ENCODE measurements at regions not wholly inside any gene's neighbourhood (a gene's known extent, or its start where the extent isn't known, plus 50 kb on each side); places are given as distances from the start of the nearest gene placed in this dataset.

DNA sequence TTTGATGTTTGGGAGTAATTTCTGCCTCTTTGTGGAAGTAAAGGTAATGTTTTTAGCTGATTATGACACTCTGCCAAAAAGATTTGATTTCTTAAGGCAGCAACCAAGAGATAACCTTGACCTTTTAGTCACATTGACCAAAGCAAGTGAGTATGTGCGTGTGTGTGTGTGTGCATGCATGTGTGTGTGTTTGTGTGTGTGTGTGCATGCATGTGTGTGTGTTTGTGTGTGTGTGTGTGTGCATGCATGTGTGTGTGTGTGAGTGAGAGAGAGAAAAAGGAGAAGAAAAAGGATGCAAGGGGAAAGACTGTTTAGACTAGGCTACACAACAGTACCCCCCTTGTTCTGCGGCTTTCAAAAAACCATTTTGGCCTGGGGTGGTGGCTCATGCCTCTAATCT is 88.1 kb upstream of the NPVF start:
- TF ChIP-seq, protein P1, sequence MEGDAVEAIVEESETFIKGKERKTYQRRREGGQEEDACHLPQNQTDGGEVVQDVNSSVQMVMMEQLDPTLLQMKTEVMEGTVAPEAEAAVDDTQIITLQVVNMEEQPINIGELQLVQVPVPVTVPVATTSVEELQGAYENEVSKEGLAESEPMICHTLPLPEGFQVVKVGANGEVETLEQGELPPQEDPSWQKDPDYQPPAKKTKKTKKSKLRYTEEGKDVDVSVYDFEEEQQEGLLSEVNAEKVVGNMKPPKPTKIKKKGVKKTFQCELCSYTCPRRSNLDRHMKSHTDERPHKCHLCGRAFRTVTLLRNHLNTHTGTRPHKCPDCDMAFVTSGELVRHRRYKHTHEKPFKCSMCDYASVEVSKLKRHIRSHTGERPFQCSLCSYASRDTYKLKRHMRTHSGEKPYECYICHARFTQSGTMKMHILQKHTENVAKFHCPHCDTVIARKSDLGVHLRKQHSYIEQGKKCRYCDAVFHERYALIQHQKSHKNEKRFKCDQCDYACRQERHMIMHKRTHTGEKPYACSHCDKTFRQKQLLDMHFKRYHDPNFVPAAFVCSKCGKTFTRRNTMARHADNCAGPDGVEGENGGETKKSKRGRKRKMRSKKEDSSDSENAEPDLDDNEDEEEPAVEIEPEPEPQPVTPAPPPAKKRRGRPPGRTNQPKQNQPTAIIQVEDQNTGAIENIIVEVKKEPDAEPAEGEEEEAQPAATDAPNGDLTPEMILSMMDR (IDR thresholded peaks at IDR 0.05; ENCODE audit: insufficient read depth, low read length): no peak
- TF ChIP-seq POLR2AphosphoS5 (IDR thresholded peaks at IDR 0.05; ENCODE audit: low read depth) (no peak), GABPA (IDR thresholded peaks at IDR 0.05; ENCODE audit: low read depth) (no peak), SPI1 (IDR thresholded peaks at IDR 0.05; ENCODE audit: borderline replicate concordance, low read depth) (no peak)
- TF ChIP-seq, protein P2, sequence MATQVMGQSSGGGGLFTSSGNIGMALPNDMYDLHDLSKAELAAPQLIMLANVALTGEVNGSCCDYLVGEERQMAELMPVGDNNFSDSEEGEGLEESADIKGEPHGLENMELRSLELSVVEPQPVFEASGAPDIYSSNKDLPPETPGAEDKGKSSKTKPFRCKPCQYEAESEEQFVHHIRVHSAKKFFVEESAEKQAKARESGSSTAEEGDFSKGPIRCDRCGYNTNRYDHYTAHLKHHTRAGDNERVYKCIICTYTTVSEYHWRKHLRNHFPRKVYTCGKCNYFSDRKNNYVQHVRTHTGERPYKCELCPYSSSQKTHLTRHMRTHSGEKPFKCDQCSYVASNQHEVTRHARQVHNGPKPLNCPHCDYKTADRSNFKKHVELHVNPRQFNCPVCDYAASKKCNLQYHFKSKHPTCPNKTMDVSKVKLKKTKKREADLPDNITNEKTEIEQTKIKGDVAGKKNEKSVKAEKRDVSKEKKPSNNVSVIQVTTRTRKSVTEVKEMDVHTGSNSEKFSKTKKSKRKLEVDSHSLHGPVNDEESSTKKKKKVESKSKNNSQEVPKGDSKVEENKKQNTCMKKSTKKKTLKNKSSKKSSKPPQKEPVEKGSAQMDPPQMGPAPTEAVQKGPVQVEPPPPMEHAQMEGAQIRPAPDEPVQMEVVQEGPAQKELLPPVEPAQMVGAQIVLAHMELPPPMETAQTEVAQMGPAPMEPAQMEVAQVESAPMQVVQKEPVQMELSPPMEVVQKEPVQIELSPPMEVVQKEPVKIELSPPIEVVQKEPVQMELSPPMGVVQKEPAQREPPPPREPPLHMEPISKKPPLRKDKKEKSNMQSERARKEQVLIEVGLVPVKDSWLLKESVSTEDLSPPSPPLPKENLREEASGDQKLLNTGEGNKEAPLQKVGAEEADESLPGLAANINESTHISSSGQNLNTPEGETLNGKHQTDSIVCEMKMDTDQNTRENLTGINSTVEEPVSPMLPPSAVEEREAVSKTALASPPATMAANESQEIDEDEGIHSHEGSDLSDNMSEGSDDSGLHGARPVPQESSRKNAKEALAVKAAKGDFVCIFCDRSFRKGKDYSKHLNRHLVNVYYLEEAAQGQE (IDR thresholded peaks at IDR 0.05; ENCODE audit: insufficient replicate concordance, low read depth): no peak

Data from HL-60 (cell line).